ENCODE measurements at regions not wholly inside any gene's neighbourhood (a gene's known extent, or its start where the extent isn't known, plus 50 kb on each side); places are given as distances from the start of the nearest gene placed in this dataset.

GRCh38 chr2:17125989-17126620 lies 392.1 kb downstream of the RAD51AP2 start:
- no peak for TF ChIP-seq CTCF (IDR thresholded peaks at IDR 0.05; ENCODE audit: low read depth, low read length)
- DNase-seq (ENCODE audit: extremely low read depth, low read depth) = no peak

- no peak for DNase-seq (ENCODE audit: extremely low read depth, low read depth)
- TF ChIP-seq CTCF (IDR thresholded peaks at IDR 0.05; ENCODE audit: low read depth, low read length) = no peak
Measured at GRCh38 chr2:17124575-17125318, 393.5 kb downstream of the RAD51AP2 start.

- no peak for TF ChIP-seq CTCF (IDR thresholded peaks at IDR 0.05; ENCODE audit: low read depth, low read length)
- DNase-seq (ENCODE audit: extremely low read depth, low read depth) = no peak
Measured at GRCh38 chr2:17122887-17123501, 395.2 kb downstream of the RAD51AP2 start.

GRCh38 chr2:17115466-17115865 lies 402.8 kb downstream of the RAD51AP2 start:
- no peak for DNase-seq (ENCODE audit: extremely low read depth, low read depth)
- no peak for TF ChIP-seq CTCF (IDR thresholded peaks at IDR 0.05; ENCODE audit: low read depth, low read length)

- no peak for DNase-seq (ENCODE audit: extremely low read depth, low read depth)
- no peak for TF ChIP-seq CTCF (IDR thresholded peaks at IDR 0.05; ENCODE audit: low read depth, low read length)
Measured at GRCh38 chr2:17115042-17115441, 403.2 kb downstream of the RAD51AP2 start.

- DNase-seq (ENCODE audit: extremely low read depth, low read depth) = no peak
- no peak for TF ChIP-seq CTCF (IDR thresholded peaks at IDR 0.05; ENCODE audit: low read depth, low read length)
Measured at GRCh38 chr2:17107871-17108270, 410.4 kb downstream of the RAD51AP2 start.

GRCh38 chr2:17107151-17107550 lies 411.1 kb downstream of the RAD51AP2 start:
- no peak for TF ChIP-seq CTCF (IDR thresholded peaks at IDR 0.05; ENCODE audit: low read depth, low read length)
- peak; percentile 52 for DNase-seq (ENCODE audit: extremely low read depth, low read depth)

All from AG09319 (cell line).